PC-3 (cell line): ENCODE measurements at regions not wholly inside any gene's neighbourhood (a gene's known extent, or its start where the extent isn't known, plus 50 kb on each side); places are given as distances from the start of the nearest gene placed in this dataset.

Experiments used
- ATAC-seq: fragments of 200-7000 bp; cut with Tn5 transposase; 2 replicates; pipeline ENCODE4 v1.9.1; 2020; ENCODE audit warnings: mild to moderate bottlenecking, moderate library complexity
- BruUV-seq: library from RNA; stranded (reverse); fragments of 400-500 nt; replicated peaks from 2 replicates; lab custom pipeline; 2021; lab: Mats Ljungman, UMichigan
- CTCF ChIA-PET: fragments of 300-600 bp; sonication (Branson Sonifier 250); formaldehyde crosslinking; loops from one replicate; lab custom pipeline; 2022; ENCODE audit warnings: antibody characterized with exemption; lab: Charles Lee
- POLR2A ChIA-PET: fragments of 300-600 bp; sonication (Branson Sonifier 250); formaldehyde crosslinking; loops from one replicate; lab custom pipeline; 2022; ENCODE audit warnings: antibody characterized with exemption; ENCODE audit not compliant: unreplicated experiment; lab: Charles Lee
- DNase-seq: peaks from one replicate; pipeline ENCODE4 v3.0.0-alpha.2; 2015
- H2AFZ ChIP-seq: fragments of 300-600 bp; sonication (generic); 2 replicates; pipeline ENCODE4 v1.6.0; 2016; ENCODE audit warnings: antibody characterized with exemption, low read length
- H3F3A ChIP-seq: fragments of 300-600 bp; sonication (generic); one replicate; pipeline ENCODE4 v1.6.0; 2017; ENCODE audit warnings: antibody characterized with exemption, low read length, control low read depth, mild to moderate bottlenecking; ENCODE audit not compliant: unreplicated experiment
- H3K27ac ChIP-seq: fragments of 300-600 bp; sonication (generic); 2 replicates; pipeline ENCODE4 v1.5.1; 2016; ENCODE audit warnings: mild to moderate bottlenecking, low read length
- H3K27me3 ChIP-seq: fragments of 300-600 bp; sonication (generic); 2 replicates; pipeline ENCODE4 v1.6.1; 2016; ENCODE audit warnings: low read length, mixed read lengths
- H3K36me3 ChIP-seq: fragments of 300-600 bp; sonication (generic); 2 replicates; pipeline ENCODE4 v1.6.1; 2016; ENCODE audit warnings: low read depth, mixed run types, low read length, mixed read lengths
- H3K4me1 ChIP-seq: fragments of 300-600 bp; sonication (generic); 2 replicates; pipeline ENCODE4 v1.5.1; 2016; ENCODE audit warnings: low read length; ENCODE audit not compliant: insufficient read depth
- H3K4me2 ChIP-seq: fragments of 300-600 bp; sonication (generic); 2 replicates; pipeline ENCODE4 v1.6.0; 2016; ENCODE audit warnings: low read length
- H3K4me3 ChIP-seq: fragments of 300-600 bp; sonication (generic); 2 replicates; pipeline ENCODE4 v1.5.1; 2016; ENCODE audit warnings: mild to moderate bottlenecking, low read length, mixed read lengths
- H3K79me2 ChIP-seq: fragments of 300-600 bp; sonication (generic); 2 replicates; pipeline ENCODE4 v1.6.1; 2017; ENCODE audit warnings: low read length, mixed read lengths
- H3K9ac ChIP-seq: fragments of 300-600 bp; sonication (generic); 2 replicates; pipeline ENCODE4 v1.6.0; 2016; ENCODE audit warnings: mild to moderate bottlenecking, low read length
- H3K9me2 ChIP-seq: fragments of 300-600 bp; sonication (generic); replicated peaks from 2 replicates; pipeline ENCODE4 v1.6.1; 2016; ENCODE audit warnings: mixed run types, low read length, mixed read lengths
- H3K9me3 ChIP-seq: fragments of 300-600 bp; sonication (generic); 2 replicates; pipeline ENCODE4 v1.6.1; 2016; ENCODE audit warnings: low read length, mixed read lengths
- H4K20me1 ChIP-seq: fragments of 300-600 bp; sonication (generic); 2 replicates; pipeline ENCODE4 v1.6.1; 2016; ENCODE audit warnings: low read length, mixed read lengths
- EZH2 ChIP-seq: fragments of 300-600 bp; sonication (generic); IDR thresholded peaks from one replicate; pipeline ENCODE4 v1.6.1; 2017; ENCODE audit warnings: antibody characterized with exemption, mild to moderate bottlenecking, low read length; ENCODE audit not compliant: unreplicated experiment
- EZH2phosphoT487 ChIP-seq: fragments of 300-600 bp; sonication (generic); IDR thresholded peaks from 2 replicates; pipeline ENCODE4 v1.6.1; 2018; ENCODE audit warnings: mild to moderate bottlenecking, antibody characterized with exemption, low read length, borderline replicate concordance
- intact Hi-C: fragments of 100-400 bp; cut with micrococcal nuclease; formaldehyde crosslinking; loops from 2 replicates; pipeline ENCODE4 v1.9.0; 2023
- TF ChIP-seq, protein P1 (sequence below): fragments of 300-600 bp; sonication (generic); conservative IDR thresholded peaks from 2 replicates; pipeline ENCODE4 v1.5.1; 2017; ENCODE audit warnings: antibody characterized with exemption, low read depth, mild to moderate bottlenecking, low read length

DNA sequence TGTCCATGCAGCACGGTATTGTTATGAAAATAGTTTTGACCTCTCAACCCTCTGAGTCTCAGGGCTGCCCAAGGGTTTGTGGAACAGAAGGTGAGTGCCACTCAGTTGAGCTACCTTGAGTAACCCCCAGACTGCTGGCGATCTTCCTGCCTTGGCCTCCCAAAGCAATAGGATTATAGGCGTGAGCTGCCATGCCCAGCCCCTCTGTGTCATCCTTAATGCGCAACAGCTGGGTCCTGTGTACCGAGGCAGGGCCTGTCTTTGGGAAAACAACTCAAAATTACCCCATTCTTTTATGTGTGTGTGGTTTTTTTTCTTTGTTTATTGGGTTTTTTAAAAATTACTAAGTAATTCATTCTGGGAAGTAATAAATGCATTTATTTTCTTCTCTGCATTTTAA, 78.3 kb upstream of the TPM1 start:
- Histone ChIP-seq H3K4me2 (no peak overlapping the region), H3F3A (no peaks in the 10 kb centered on the region), H3K4me1 (no peaks in the 10 kb centered on the region; the same call in 1 of the 2 replicates), H3K4me3 (no peak overlapping the region), H2AFZ (no peak overlapping the region), H4K20me1 (no peaks in the 10 kb centered on the region), H3K9me3 (no peaks in the 10 kb centered on the region), H3K27ac (no peak overlapping the region), H3K27me3 (no peaks in the 10 kb centered on the region), H3K9me2 (no peaks in the 10 kb centered on the region), H3K9ac (no peak overlapping the region), H3K36me3 (no peaks in the 10 kb centered on the region), H3K79me2 (no peaks in the 10 kb centered on the region)
- no peak for ATAC-seq
- TF ChIP-seq, protein P1, sequence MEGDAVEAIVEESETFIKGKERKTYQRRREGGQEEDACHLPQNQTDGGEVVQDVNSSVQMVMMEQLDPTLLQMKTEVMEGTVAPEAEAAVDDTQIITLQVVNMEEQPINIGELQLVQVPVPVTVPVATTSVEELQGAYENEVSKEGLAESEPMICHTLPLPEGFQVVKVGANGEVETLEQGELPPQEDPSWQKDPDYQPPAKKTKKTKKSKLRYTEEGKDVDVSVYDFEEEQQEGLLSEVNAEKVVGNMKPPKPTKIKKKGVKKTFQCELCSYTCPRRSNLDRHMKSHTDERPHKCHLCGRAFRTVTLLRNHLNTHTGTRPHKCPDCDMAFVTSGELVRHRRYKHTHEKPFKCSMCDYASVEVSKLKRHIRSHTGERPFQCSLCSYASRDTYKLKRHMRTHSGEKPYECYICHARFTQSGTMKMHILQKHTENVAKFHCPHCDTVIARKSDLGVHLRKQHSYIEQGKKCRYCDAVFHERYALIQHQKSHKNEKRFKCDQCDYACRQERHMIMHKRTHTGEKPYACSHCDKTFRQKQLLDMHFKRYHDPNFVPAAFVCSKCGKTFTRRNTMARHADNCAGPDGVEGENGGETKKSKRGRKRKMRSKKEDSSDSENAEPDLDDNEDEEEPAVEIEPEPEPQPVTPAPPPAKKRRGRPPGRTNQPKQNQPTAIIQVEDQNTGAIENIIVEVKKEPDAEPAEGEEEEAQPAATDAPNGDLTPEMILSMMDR = no peak
- TF ChIP-seq EZH2 = no peak
- TF ChIP-seq EZH2phosphoT487 = no peak
- no peak for DNase-seq
- BruUV-seq = no TSS peak
- intact Hi-C loops = no loop called here
- POLR2A ChIA-PET = no interaction called here
- CTCF ChIA-PET = no interaction called here

GRCh38 chr15:62966294-62967078, 76.1 kb upstream of the TPM1 start:
- peaks cover 7% of the 10 kb centered on the region; the same call in 1 of the 2 replicates for H3K4me1 ChIP-seq
- no peak overlapping the region for H2AFZ ChIP-seq
- H3F3A ChIP-seq = no peaks in the 10 kb centered on the region
- H3K4me3 ChIP-seq = no peak overlapping the region
- ChIA-PET POLR2A (no interaction called here), CTCF (no interaction called here)
- H3K9me2 ChIP-seq = no peaks in the 10 kb centered on the region
- TF ChIP-seq EZH2 (no peak), EZH2phosphoT487 (no peak)
- TF ChIP-seq, protein P1 = no peak
- intact Hi-C loops = no loop called here
- ATAC-seq = no peak
- H4K20me1 ChIP-seq = no peaks in the 10 kb centered on the region
- no peak overlapping the region for H3K9ac ChIP-seq
- no peak overlapping the region for H3K27ac ChIP-seq
- no TSS peak for BruUV-seq
- no peak for DNase-seq
- no peaks in the 10 kb centered on the region for H3K79me2 ChIP-seq
- no peaks in the 10 kb centered on the region for H3K36me3 ChIP-seq
- no peaks in the 10 kb centered on the region for H3K9me3 ChIP-seq
- H3K27me3 ChIP-seq = no peaks in the 10 kb centered on the region
- H3K4me2 ChIP-seq = no peak overlapping the region

DNA sequence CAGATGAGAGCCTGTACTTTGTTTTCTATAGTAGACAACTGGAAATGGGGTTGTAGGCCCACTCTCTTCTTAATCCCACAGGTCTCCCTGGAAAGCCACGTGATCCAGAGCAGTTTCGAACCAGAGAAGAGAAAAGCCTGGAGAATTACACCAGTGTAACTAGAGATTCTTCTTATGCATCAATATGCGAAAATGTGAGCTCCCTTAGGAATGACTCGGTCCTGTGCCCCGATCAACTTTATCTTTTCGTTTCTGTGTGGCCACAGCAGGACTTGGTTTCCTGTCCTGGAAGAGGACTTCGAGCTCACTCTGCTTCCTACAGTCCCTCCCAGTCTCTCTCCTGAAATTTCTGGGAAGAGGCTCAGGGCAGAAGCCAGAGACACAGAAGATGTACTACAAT, 73.8 kb upstream of the TPM1 start:
- Histone ChIP-seq H3F3A (no peaks in the 10 kb centered on the region), H3K4me3 (no peak overlapping the region), H3K27me3 (no peaks in the 10 kb centered on the region), H3K27ac (no peak overlapping the region), H3K36me3 (no peaks in the 10 kb centered on the region), H3K4me2 (no peak overlapping the region), H3K4me1 (peaks cover 16% of the 10 kb centered on the region), H3K79me2 (no peaks in the 10 kb centered on the region), H2AFZ (no peak overlapping the region), H3K9me3 (no peaks in the 10 kb centered on the region), H3K9ac (no peak overlapping the region), H3K9me2 (no peaks in the 10 kb centered on the region), H4K20me1 (no peaks in the 10 kb centered on the region)
- DNase-seq (no peak), ATAC-seq (no peak)
- no TSS peak for BruUV-seq
- ChIA-PET CTCF (no interaction called here), POLR2A (no interaction called here)
- TF ChIP-seq EZH2 = no peak
- TF ChIP-seq EZH2phosphoT487 = no peak
- TF ChIP-seq, protein P1 = no peak
- intact Hi-C loops = no loop called here
